ENCODE measurements at regions not wholly inside any gene's neighbourhood (a gene's known extent, or its start where the extent isn't known, plus 50 kb on each side); places are given as distances from the start of the nearest gene placed in this dataset.
A peak's percentile ranks its signal among the peaks of the same experiment; 100 is the strongest.
"Not testable (repeated sequence)": the region's sequence is repeated elsewhere in the genome, so short reads cannot be mapped to it uniquely, and the experiment has no call there.

- DNase-seq (ENCODE audit: low spot score), result no peak
These were observed 362.2 kb upstream of the IRAK1BP1 start for GRCh38 chr6:78505178-78505577.

- no peak for DNase-seq (ENCODE audit: low spot score)
These were observed 356.3 kb upstream of the IRAK1BP1 start for GRCh38 chr6:78511009-78511408.

GRCh38 chr6:78513856-78514255 lies 353.5 kb upstream of the IRAK1BP1 start:
- peak; percentile 48 for DNase-seq (ENCODE audit: low spot score)

GRCh38 chr6:78515271-78515670 lies 352.1 kb upstream of the IRAK1BP1 start:
- DNase-seq (ENCODE audit: low spot score), result no peak

GRCh38 chr6:78517399-78517798 lies 350.0 kb upstream of the IRAK1BP1 start:
- no peak for DNase-seq (ENCODE audit: low spot score)

- DNase-seq (ENCODE audit: low spot score), result no peak
These were observed 343.7 kb upstream of the IRAK1BP1 start for GRCh38 chr6:78523622-78524021.

GRCh38 chr6:78525976-78526375 lies 341.4 kb upstream of the IRAK1BP1 start:
- DNase-seq (ENCODE audit: low spot score), result no peak

- DNase-seq (ENCODE audit: low spot score), result no peak
These were observed 340.9 kb upstream of the IRAK1BP1 start for GRCh38 chr6:78526432-78526831.

GRCh38 chr6:78528926-78529325 lies 338.4 kb upstream of the IRAK1BP1 start:
- DNase-seq (ENCODE audit: low spot score), result no peak

GRCh38 chr6:78530208-78530607 lies 337.1 kb upstream of the IRAK1BP1 start:
- DNase-seq (ENCODE audit: low spot score), result no peak

GRCh38 chr6:78533426-78533825 lies 333.9 kb upstream of the IRAK1BP1 start:
- DNase-seq (ENCODE audit: low spot score), result no peak

GRCh38 chr6:78533876-78534275 lies 333.5 kb upstream of the IRAK1BP1 start:
- DNase-seq (ENCODE audit: low spot score), result no peak

GRCh38 chr6:78538002-78538401 lies 329.3 kb upstream of the IRAK1BP1 start:
- DNase-seq (ENCODE audit: low spot score), result no peak

- not testable (repeated sequence) for DNase-seq (ENCODE audit: low spot score)
These were observed 319.7 kb upstream of the IRAK1BP1 start for GRCh38 chr6:78547636-78548035.

- DNase-seq (ENCODE audit: low spot score), result no peak
These were observed 316.0 kb upstream of the IRAK1BP1 start for GRCh38 chr6:78551361-78551760.

- no peak for DNase-seq (ENCODE audit: low spot score)
These were observed 314.9 kb upstream of the IRAK1BP1 start for GRCh38 chr6:78552435-78552834.

GRCh38 chr6:78554341-78554740 lies 313.0 kb upstream of the IRAK1BP1 start:
- no peak for DNase-seq (ENCODE audit: low spot score)

- no peak for DNase-seq (ENCODE audit: low spot score)
These were observed 308.3 kb upstream of the IRAK1BP1 start for GRCh38 chr6:78559056-78559455.

GRCh38 chr6:78561015-78561414 lies 306.3 kb upstream of the IRAK1BP1 start:
- no peak for DNase-seq (ENCODE audit: low spot score)

GRCh38 chr6:78565997-78566396 lies 301.4 kb upstream of the IRAK1BP1 start:
- no peak for DNase-seq (ENCODE audit: low spot score)

- no peak for DNase-seq (ENCODE audit: low spot score)
These were observed 297.3 kb upstream of the IRAK1BP1 start for GRCh38 chr6:78570044-78570443.

- no peak for DNase-seq (ENCODE audit: low spot score)
These were observed 289.8 kb upstream of the IRAK1BP1 start for GRCh38 chr6:78577585-78577984.

GRCh38 chr6:78578430-78578829 lies 288.9 kb upstream of the IRAK1BP1 start:
- DNase-seq (ENCODE audit: low spot score), result no peak

- no peak for DNase-seq (ENCODE audit: low spot score)
These were observed 286.4 kb upstream of the IRAK1BP1 start for GRCh38 chr6:78580923-78581322.

GRCh38 chr6:78583079-78583478 lies 284.3 kb upstream of the IRAK1BP1 start:
- DNase-seq (ENCODE audit: low spot score), result no peak
